Left colon (tissue), 2 donors: ENCODE measurements at regions not wholly inside any gene's neighbourhood (a gene's known extent, or its start where the extent isn't known, plus 50 kb on each side); places are given as distances from the start of the nearest gene placed in this dataset.

ENCODE experiments used
- ATAC-seq: fragments of 200-7000 bp; cut with Tn5 transposase; one replicate; pipeline ENCODE4 v1.9.1; 2020; ENCODE audit warnings: mild to moderate bottlenecking, moderate library complexity
- DNase-seq, 2 donors: peaks; one replicate each; pipeline ENCODE4 v3.0.0-alpha.2; 2020
- intact Hi-C, 2 donors: fragments of 100-400 bp; cut with DNase I in 1 of 2; cut with micrococcal nuclease in 1 of 2; formaldehyde crosslinking; loops; one replicate each; pipeline versions ENCODE4 v1.11.2 to v1.14.0; 2022; cut with DNase I, micrococcal nuclease
- donor health status: DM: no; HTN: no; CAD: no.
- donor health status: DM: yes; HTN: yes; CAD: no.

DNA sequence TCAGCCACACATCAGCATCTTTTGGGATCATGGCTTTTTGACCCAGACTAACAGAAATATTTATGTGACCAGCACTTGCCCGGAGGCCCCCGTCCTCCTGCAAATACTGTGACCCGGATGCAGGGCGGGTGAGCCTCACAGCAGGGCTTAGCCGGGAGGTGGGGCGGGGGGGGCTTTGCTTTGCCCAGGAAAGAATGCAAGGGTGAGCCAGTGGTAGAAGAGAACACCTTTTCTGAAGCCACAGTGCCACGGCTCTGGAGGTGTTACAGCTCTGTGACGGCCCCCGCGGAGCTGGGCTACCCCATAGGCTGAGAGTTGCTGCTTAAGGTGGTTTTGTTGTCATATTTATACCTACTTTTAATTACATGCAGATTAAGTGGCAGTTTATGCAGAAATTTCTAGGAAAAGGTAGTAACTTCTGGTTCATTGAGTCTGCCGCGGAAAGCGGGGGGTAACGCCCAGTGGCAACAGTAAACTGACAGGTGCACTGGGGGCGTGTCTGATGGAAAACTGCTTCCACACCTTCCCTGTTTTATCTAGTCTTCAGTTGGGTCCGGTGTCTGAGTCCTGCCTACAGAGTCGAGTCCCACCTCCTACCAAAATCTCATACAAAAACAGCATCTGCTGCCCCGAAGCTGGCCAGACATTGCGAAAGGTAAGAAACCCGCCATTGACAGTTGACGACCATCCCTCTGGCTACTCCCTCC, 187.9 kb downstream of the TEX29 start:
- intact Hi-C loops, result no loop called here
- DNase-seq (no peak), ATAC-seq (no peak)

- intact Hi-C loops, result no loop called here
- ATAC-seq (no peak), DNase-seq (no peak)
Observed at GRCh38 chr13:111508902-111509509, 188.6 kb downstream of the TEX29 start.

- DNase-seq (no peak), ATAC-seq (no peak)
- intact Hi-C loops, result no loop called here
Observed at GRCh38 chr13:111510502-111511218, 190.2 kb downstream of the TEX29 start.

DNA sequence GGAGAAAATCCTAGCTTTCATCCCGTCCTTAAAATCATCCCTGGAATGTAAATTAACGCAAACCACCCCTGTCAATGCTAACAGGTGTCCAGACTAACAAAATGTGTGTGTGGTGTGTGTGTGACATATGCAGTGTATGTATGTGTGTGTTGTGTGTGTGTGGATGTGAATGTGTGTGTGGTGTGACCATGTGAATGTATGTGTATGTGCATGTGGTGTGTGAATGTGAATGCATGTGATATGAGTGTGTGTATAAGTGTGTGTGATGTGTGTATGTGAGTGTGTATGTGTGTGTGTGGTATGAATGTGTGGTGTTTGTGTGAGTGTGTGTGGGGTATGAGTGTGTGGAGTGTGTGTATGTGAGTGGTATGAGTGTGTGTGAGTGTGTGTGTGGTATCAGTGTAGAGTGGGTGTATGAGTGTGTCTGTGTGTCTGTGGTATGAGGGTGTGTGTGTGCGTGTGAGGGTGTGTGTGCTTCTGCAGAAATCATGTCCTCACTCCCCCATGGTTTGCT, 190.8 kb downstream of the TEX29 start:
- intact Hi-C loops, result no loop called here
- DNase-seq, result no peak
- ATAC-seq, result no peak

DNA sequence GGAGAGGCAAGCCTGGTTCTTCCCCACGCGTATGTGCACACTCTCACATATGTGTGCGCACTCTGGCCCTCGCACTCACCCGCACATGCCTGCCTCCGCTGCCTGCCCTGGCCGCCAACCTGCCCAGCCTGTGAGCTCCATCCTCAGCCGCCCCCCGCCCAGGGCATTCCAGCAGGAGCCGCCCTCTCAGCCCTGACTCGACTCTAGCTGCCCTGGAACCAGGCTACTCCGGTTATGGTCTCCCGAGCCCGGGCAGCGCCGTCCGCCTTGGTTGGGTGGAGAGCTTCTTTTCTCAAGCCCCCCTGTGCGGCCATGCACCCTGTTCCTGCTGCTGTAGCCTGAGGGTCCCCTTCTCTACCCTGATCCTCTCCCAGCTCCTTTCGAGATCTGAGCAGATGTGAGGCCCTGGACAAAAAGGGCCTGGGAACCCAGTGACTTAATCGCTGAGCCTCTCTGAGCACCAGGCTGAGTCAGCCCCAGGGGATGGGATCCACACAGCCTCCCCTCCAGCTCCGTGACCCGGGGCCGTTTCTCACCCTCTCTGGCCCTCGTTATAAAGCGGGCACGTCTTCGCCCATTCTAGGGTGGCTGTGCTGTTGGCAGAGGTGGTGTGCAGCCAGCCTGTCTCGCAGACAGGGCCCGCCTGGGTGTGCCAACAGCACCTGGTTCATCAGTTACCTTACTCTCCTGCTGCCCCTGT, 191.5 kb downstream of the TEX29 start:
- DNase-seq (no peak), ATAC-seq (no peak)
- intact Hi-C loops, result no loop called here

GRCh38 chr13:111512707-111513106, 192.3 kb downstream of the TEX29 start:
- intact Hi-C loops, result no loop called here
- DNase-seq (no peak), ATAC-seq (no peak)

DNA sequence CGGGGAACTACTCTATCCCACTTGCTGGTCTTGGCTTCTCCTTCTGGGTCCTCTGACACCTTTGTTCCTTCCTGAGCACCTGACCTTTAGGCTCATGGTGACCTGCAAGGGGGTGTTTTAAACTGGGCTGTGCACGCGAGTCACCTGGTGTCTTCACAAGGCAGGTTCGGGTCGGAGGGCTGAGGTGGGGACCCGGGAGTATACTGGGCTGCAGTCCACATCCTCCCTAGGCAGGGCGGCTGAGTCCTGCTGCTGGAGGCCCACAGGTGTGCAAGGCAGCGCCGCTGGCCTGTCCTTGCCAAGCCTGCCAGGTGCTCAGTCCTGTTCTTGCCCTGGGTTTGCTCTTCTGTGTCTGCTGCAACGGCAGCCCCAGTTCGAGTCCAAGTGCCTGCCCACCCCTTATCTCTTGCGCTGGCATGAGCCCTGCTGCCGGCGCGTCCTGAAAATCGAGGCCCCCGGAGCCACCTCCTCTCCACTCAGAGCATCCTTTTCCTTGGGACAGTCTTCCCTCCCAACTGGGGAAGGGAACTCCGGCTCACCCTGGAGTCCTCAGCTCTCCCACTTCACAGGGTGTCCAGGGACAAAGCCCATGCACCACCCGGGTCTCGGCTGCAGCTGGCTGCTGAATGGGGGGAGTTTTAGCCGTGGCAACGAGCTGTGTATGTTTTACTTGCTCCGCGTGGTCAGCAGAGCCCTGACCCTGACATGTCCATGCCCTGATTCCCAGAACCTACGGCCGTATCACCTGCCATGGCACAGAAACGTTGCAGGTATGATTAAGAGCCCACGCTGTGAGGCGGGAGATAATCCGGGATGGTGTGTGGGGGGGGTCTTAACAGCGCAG, 193.5 kb downstream of the TEX29 start:
- intact Hi-C loops, result no loop called here
- ATAC-seq (no peak), DNase-seq (no peak)

DNA sequence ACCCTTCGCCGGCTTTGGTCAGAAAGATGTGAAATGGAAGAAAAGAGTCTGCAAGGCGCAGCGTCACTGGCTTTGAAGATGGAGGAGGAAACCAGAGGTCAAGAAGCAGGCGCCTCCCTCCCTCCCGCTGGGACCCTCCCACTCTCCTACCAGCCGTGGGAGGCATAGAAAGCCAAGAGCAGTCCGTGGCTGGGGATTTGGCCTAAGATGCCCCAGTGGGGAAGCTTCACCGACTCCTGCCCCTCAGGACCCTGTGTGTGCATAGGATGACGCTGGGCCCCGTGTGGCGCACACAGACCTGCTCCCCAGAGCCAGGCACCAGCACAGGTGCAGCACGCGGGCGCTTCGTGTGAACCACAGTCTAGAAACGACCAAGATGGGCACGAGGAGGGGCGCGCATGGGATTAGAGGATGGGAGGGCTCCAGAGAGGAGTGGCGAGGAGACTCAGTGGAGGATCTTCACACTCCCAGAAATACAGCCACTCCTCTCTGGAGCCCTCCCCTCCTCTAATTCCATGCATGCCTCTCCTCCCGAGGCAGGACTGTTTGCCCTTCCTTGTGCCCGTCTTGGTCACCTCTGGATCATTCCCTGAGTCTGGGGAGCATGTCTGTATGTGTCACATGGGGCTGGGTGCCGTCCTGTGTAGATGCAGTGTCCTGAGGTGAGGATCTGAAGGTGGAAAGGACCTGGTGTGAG, 194.3 kb downstream of the TEX29 start:
- ATAC-seq (no peak), DNase-seq (no peak)
- intact Hi-C loops, result no loop called here

GRCh38 chr13:111515307-111515617, 194.8 kb downstream of the TEX29 start:
- ATAC-seq, result no peak
- intact Hi-C loops, result no loop called here
- no peak for DNase-seq

- no peak for DNase-seq
- intact Hi-C loops, result no loop called here
Observed at GRCh38 chr13:111515635-111516034, 195.2 kb downstream of the TEX29 start.

GRCh38 chr13:111516712-111517640, 196.5 kb downstream of the TEX29 start:
- no peak for DNase-seq
- ATAC-seq, result no peak
- intact Hi-C loops, result no loop called here

More at GRCh38 chr13:111515635-111516034, 195.2 kb downstream of the TEX29 start:
- ATAC-seq, result no peak

DNA sequence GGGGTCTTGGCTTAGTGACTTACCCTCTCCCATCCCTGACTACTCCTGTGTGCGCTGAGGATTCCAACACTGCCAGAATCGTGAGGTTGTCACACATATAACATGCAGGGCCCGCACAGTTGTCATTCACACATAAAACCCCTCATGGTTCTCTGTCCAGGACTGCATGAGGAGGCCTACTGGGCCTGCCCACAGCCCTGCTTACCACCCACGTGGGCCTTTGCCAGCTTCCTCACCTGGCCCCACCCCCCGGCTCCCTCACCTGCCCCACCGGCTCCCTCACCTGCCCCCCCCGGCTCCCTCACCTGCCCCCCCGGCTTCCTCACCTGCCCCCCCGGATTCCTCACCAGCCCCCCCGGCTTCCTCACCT, 197.2 kb downstream of the TEX29 start:
- intact Hi-C loops, result no loop called here
- no peak for DNase-seq
- no peak for ATAC-seq

- intact Hi-C loops, result no loop called here
- no peak for DNase-seq
- ATAC-seq, result no peak
Observed at GRCh38 chr13:111518161-111518792, 197.8 kb downstream of the TEX29 start.

- no peak for ATAC-seq
- no peak for DNase-seq
- intact Hi-C loops, result no loop called here
Observed at GRCh38 chr13:111519041-111519440, 198.6 kb downstream of the TEX29 start.

GRCh38 chr13:111519490-111520170, 199.2 kb downstream of the TEX29 start:
- intact Hi-C loops, result no loop called here
- ATAC-seq, result no peak

GRCh38 chr13:111521030-111521429, 200.6 kb downstream of the TEX29 start:
- no peak for ATAC-seq
- no peak for DNase-seq
- intact Hi-C loops, result no loop called here

More at GRCh38 chr13:111519490-111520170, 199.2 kb downstream of the TEX29 start:
- DNase-seq, result no peak
